ENCODE measurements at regions not wholly inside any gene's neighbourhood (a gene's known extent, or its start where the extent isn't known, plus 50 kb on each side); places are given as distances from the start of the nearest gene placed in this dataset.

DNA sequence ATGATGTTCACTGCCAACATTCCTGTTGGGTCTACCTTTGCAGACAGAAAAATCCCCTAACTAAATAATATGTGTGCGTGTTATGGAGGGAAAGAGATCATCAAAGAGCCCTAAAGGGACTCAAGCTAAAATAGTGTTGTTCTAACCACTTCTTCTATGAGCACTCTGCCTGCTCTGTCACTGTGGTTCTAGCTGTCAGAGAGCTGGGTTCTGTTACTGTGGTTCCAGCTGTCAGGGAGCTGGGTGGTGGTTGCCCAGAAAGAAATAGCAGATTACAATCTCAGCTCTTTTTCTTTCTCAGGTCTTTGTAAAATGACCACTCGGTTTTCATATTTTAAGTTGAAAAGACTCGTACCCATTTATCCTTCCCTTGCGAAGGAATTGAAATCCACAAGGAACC lies 176.3 kb downstream of the HS3ST3A1 start:
- no peak for DNase-seq (ENCODE audit: low read depth)
- TF ChIP-seq, protein P1, sequence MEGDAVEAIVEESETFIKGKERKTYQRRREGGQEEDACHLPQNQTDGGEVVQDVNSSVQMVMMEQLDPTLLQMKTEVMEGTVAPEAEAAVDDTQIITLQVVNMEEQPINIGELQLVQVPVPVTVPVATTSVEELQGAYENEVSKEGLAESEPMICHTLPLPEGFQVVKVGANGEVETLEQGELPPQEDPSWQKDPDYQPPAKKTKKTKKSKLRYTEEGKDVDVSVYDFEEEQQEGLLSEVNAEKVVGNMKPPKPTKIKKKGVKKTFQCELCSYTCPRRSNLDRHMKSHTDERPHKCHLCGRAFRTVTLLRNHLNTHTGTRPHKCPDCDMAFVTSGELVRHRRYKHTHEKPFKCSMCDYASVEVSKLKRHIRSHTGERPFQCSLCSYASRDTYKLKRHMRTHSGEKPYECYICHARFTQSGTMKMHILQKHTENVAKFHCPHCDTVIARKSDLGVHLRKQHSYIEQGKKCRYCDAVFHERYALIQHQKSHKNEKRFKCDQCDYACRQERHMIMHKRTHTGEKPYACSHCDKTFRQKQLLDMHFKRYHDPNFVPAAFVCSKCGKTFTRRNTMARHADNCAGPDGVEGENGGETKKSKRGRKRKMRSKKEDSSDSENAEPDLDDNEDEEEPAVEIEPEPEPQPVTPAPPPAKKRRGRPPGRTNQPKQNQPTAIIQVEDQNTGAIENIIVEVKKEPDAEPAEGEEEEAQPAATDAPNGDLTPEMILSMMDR (IDR thresholded peaks at IDR 0.05; ENCODE audit: low read length, missing control alignments), result no peak
- no peak overlapping the region for H3K4me3 ChIP-seq (replicated peaks; ENCODE audit: low read depth, low read length)

DNA sequence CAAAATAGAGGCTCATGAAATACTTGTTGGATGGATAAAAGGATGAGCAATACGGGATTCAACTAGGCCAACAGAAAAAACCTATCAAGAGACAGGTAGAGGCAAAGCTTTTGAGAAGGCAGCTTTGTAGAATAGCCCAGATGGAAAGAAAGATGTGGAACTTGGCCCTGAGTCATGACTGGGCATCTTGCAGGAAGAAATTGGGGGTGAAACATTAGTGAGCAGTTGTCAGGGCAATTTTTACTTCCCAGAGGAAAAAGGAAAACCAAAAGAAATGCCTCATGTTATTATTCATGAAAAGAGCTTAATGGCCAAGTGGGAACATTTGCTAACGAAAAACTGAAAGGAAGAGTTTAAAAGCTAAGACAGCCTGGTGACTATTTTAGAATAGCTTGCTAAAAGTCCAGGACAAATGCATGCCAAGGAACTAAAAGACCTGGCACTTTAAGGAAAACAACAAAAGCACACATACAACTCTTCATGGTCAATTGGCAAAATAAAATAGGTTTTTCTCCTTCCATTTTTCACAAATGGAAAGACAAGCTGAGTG lies 180.1 kb downstream of the HS3ST3A1 start:
- H3K4me3 ChIP-seq (replicated peaks; ENCODE audit: low read depth, low read length), result no peak overlapping the region
- no peak for DNase-seq (ENCODE audit: low read depth)
- TF ChIP-seq, protein P1 (IDR thresholded peaks at IDR 0.05; ENCODE audit: low read length, missing control alignments), result no peak

DNA sequence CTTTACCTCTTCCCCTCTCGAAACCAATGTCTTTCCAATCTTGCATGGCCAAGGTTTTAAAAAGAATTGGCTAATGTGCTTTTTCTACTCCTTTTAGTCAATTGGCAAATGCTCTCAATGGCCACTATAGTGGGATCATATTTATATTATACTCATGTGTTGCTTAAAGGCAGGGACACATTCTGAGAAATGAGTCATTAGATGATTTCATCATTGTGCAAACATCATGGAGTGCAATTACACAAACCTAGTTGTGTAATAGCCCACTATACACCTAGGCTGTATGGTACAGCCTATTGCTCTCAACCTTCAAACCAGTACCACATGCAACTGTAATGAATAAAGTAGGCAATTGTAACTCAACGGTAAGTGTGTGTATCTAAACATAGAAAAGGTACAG lies 180.9 kb downstream of the HS3ST3A1 start:
- DNase-seq (ENCODE audit: low read depth), result peak; percentile 90
- TF ChIP-seq, protein P1 (IDR thresholded peaks at IDR 0.05; ENCODE audit: low read length, missing control alignments), result no peak
- H3K4me3 ChIP-seq (replicated peaks; ENCODE audit: low read depth, low read length), result no peak overlapping the region

DNA sequence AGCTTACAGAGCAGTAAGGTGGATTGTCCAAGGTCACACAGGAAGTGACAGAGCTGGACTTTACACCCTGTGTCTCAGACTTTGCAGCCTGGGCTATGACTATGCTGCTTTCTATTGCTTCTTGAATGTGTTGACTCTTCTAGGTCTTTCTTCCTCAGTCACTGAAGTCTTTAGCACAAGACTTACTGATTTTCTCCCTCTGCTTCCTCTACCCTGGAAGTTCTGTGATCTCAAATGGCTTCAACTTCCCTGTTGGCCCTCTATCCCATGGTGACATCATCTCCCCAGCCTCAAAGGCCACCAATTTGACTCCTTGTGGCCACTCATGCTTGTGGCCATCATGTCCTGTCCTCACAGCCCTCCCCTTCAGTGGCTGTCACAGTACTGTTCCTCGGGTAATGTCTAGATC lies 181.3 kb downstream of the HS3ST3A1 start:
- no peak for DNase-seq (ENCODE audit: low read depth)
- no peak overlapping the region for H3K4me3 ChIP-seq (replicated peaks; ENCODE audit: low read depth, low read length)
- TF ChIP-seq, protein P1 (IDR thresholded peaks at IDR 0.05; ENCODE audit: low read length, missing control alignments), result no peak

DNA sequence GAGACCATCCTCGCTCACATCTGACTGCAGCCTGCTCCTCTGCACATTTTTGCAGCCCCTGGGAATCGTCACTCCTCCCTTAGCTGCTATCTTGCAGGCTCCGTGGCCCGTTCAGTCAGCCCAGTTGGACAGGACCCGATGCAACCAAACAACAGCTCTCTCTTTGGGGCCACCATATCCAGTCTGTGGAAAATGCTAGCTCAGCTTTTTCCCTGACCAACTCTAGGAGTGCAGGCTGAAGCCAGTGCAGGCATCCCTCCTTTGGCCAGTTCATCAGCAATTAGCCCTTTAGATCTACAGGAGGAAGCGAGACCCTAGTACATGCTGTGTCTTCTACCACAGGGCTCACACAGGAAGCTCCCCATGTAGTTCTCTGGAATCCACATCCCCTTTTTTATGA lies 182.1 kb downstream of the HS3ST3A1 start:
- DNase-seq (ENCODE audit: low read depth), result no peak
- TF ChIP-seq, protein P1 (IDR thresholded peaks at IDR 0.05; ENCODE audit: low read length, missing control alignments), result no peak
- H3K4me3 ChIP-seq (replicated peaks; ENCODE audit: low read depth, low read length), result no peak overlapping the region

DNA sequence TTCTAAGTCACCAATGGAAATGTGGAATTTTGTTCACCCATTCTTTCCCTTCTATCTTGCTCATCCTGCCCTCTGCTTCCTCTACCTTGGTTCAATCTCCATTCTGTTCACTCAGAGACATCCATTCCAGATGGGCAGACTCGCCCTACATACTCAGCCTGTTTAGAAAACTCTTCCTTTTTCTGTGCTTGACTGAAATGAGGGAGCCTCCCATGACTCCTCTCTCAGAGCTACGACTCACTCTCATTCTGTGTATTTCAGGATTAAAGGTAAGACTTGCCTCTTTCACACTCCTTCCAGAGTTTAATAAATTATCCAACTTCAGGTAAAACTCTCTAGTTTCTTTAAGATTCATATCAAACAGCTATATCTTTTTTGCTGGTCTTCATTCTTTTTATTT lies 182.8 kb downstream of the HS3ST3A1 start:
- DNase-seq (ENCODE audit: low read depth), result no peak
- TF ChIP-seq, protein P1 (IDR thresholded peaks at IDR 0.05; ENCODE audit: low read length, missing control alignments), result no peak
- no peak overlapping the region for H3K4me3 ChIP-seq (replicated peaks; ENCODE audit: low read depth, low read length)

DNA sequence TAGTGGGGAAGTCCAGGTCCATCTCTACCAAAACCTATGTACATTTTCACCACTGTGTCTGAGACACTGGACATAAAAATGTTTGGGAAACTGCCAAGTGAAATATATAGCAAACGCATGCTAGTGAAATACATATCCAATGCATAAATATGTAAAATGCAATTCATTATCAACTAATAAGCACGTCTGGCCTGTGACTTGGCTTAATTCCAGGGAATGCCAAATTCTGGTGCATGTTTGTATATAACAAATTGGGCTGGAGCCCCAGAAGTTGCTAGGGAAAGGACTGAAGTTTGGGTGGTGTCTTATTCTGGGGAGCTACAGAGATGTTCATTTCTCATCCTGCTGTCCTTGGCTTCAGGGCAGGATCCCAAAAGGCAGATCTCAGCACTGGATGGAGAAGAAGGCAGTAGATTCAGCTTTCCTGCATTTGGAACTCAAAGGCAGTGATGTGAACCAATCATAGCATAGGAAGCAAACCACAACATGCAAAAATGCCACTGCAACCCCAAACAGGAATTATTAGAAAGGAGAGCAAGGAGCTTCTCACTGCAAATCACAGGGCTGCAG lies 184.3 kb downstream of the HS3ST3A1 start:
- H3K4me3 ChIP-seq (replicated peaks; ENCODE audit: low read depth, low read length), result no peak overlapping the region
- TF ChIP-seq, protein P1 (IDR thresholded peaks at IDR 0.05; ENCODE audit: low read length, missing control alignments), result no peak
- no peak for DNase-seq (ENCODE audit: low read depth)
